ENCODE measurements at regions not wholly inside any gene's neighbourhood (a gene's known extent, or its start where the extent isn't known, plus 50 kb on each side); places are given as distances from the start of the nearest gene placed in this dataset.

DNA sequence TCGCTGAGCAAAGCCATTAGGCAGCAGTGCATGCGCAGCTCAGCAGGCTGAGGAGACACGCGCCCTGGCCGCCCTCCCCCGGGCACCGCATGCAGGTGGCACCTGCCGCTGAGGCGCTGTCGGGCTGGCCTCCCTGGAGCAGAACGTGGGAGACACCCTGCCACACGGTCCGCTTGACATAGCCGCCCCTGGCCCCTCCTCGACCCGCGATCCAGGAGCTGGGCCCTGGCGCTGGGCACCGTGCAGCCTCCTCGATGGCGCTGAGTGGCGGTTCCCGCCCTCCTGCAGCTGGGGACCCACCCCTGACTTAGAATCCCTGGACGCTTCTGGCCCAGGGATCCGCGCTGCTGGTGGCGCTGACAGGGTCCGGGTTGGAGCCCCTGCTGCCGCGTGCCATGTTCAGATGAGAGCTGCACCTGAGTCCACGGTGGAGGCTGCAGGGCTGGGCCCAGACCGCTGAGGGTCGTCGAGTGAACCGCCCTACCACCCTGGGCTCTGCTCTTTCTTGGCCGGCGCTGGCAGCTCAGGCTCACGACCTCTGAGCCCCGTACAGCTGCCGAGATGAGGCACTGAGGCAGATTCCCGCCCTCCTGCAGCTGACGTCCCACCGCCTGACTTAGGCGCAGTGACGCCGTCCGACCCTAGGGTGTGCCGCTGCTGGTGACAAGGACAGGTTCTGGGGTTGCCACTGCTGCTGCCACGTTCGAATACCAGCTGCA is 116.8 kb downstream of the OR13A1 start:
- WGBS, 2 donors, result 62% methylated on average over 11 of the region's 50 CpGs; no CpG with 5 or more reads in 1 of the 2 donors
- no peaks in the 10 kb centered on the region for H3K4me1 ChIP-seq
- no peaks in the 10 kb centered on the region for H3K36me3 ChIP-seq
- intact Hi-C loops (cut with DNase I), result no loop called here
- H3K9me3 ChIP-seq, result no peaks in the 10 kb centered on the region
- H3K27me3 ChIP-seq, result peaks cover 0 to 24% (median 0%) of the 10 kb centered on the region in 4 donors
- H3K4me3 ChIP-seq, result no peak overlapping the region
- DNase-seq, result no peak
- TF ChIP-seq POLR2A (IDR thresholded peaks at IDR 0.05) (no peak), CTCF (IDR thresholded peaks at IDR 0.05) (no peak)
- no peak overlapping the region for H3K27ac ChIP-seq

GRCh38 chr10:45199205-45199740 is 116.1 kb downstream of the OR13A1 start:
- no peak for DNase-seq
- 63 to 86% methylated on average over 8 to 11 of the region's 28 CpGs for WGBS, 2 donors
- H3K36me3 ChIP-seq, result no peaks in the 10 kb centered on the region
- intact Hi-C loops (cut with DNase I), result no loop called here
- H3K9me3 ChIP-seq, result no peaks in the 10 kb centered on the region
- TF ChIP-seq CTCF (IDR thresholded peaks at IDR 0.05) (no peak), POLR2A (IDR thresholded peaks at IDR 0.05) (no peak)
- H3K4me1 ChIP-seq, result no peaks in the 10 kb centered on the region
- H3K4me3 ChIP-seq, result no peak overlapping the region
- peaks cover 0 to 30% (median 0%) of the 10 kb centered on the region in 4 donors for H3K27me3 ChIP-seq
- H3K27ac ChIP-seq, result no peak overlapping the region

DNA sequence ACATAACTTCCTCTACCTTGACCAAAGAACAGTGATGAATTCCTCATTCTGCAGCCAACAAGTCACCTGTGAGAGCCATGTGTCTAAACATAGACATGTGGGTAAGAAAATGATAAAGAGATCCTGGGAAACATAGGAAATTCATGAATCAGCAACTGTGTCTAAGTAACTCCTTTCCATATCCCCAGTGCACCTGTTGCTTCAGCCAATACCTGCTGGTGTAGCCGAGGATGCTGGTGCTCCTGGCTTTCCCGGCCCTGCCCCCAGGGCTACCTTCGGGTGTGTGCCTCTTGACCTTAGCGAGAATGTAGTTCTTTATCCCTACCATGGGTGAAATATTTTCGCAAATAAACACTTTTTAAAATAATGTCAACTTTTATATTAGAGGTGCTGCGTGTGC is 114.1 kb downstream of the OR13A1 start:
- 63 to 69% methylated on average over 6 of the region's 6 CpGs for WGBS, 2 donors
- intact Hi-C loops (cut with DNase I), result no loop called here

GRCh38 chr10:45202242-45202641 is 113.2 kb downstream of the OR13A1 start:
- no peaks in the 10 kb centered on the region for H3K36me3 ChIP-seq
- intact Hi-C loops (cut with DNase I), result no loop called here
- WGBS, 2 donors, result 58 to 69% methylated on average over 4 of the region's 4 CpGs
- no peaks in the 10 kb centered on the region for H3K4me1 ChIP-seq
- no peaks in the 10 kb centered on the region for H3K9me3 ChIP-seq
- H3K27me3 ChIP-seq, result peaks cover 0 to 34% (median 0%) of the 10 kb centered on the region in 4 donors
- no peak overlapping the region for H3K4me3 ChIP-seq
- no peak overlapping the region for H3K27ac ChIP-seq
- no peak for DNase-seq
- TF ChIP-seq CTCF (IDR thresholded peaks at IDR 0.05), result no peak
- no peak for TF ChIP-seq POLR2A (IDR thresholded peaks at IDR 0.05)

More for the DNA sequence above, 114.1 kb downstream of the OR13A1 start:
- Histone ChIP-seq H3K27me3 (peaks cover 0 to 34% (median 0%) of the 10 kb centered on the region in 4 donors), H3K27ac (no peak overlapping the region), H3K4me1 (no peaks in the 10 kb centered on the region), H3K4me3 (no peak overlapping the region), H3K9me3 (no peaks in the 10 kb centered on the region), H3K36me3 (no peaks in the 10 kb centered on the region)
- DNase-seq, result no peak
- no peak for TF ChIP-seq CTCF (IDR thresholded peaks at IDR 0.05)
- no peak for TF ChIP-seq POLR2A (IDR thresholded peaks at IDR 0.05)

DNA sequence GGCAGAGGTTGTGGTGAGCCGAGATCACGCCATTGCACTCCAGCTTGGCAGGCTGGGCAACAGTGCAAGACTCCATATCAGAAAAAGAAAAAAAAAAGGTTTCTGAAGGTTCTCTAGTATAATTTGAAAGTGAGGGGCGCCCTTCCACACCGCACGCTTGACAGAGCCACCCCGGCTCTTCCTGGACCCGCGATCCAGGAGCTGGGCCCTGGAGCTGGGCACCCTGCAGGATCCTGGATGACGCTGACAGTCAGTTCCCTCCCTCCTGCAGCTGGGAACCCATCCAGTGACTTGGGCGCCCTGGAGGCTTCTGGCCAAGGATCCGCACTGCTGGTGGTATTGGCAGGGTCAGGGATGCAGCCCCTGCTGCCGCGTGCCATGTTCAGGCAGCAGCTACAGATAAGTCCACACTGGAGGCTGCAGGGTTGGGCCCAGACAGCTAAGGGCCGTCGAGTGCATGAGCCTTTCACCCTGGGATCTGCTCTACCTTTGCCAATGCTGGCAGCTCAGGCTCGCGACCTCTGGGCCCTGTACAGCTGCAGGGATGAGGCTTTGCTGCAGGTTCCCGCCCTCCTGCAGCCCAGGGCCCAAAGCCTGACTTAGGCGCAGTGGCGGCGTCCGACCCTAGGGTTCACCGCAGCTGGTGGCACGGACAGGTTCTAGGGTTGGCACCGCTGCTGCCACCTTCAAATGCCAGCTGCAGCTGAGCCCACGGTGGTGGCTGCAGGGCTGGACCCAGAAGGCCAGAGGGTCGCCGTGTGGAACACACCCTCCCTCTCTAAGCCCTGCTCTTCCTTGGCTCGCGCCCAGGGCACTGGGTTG is 110.2 kb downstream of the OR13A1 start:
- intact Hi-C loops (cut with DNase I), result no loop called here
- H3K36me3 ChIP-seq, result no peaks in the 10 kb centered on the region
- DNase-seq, result no peak
- TF ChIP-seq POLR2A (IDR thresholded peaks at IDR 0.05) (no peak), CTCF (IDR thresholded peaks at IDR 0.05) (no peak)
- no peaks in the 10 kb centered on the region for H3K4me1 ChIP-seq
- 79 to 90% methylated on average over 8 to 9 of the region's 30 CpGs for WGBS, 2 donors
- peaks cover 0 to 22% (median 0%) of the 10 kb centered on the region in 4 donors for H3K27me3 ChIP-seq
- H3K9me3 ChIP-seq, result no peaks in the 10 kb centered on the region
- no peak overlapping the region for H3K27ac ChIP-seq
- H3K4me3 ChIP-seq, result no peak overlapping the region

Data from esophagus squamous epithelium (tissue), 5 donors.